ENCODE measurements at regions not wholly inside any gene's neighbourhood (a gene's known extent, or its start where the extent isn't known, plus 50 kb on each side); places are given as distances from the start of the nearest gene placed in this dataset.
"Not testable (repeated sequence)": the region's sequence is repeated elsewhere in the genome, so short reads cannot be mapped to it uniquely, and the experiment has no call there.

GRCh38 chr10:46720386-46720785, 141.5 kb downstream of the SYT15 start:
- H3K27me3 ChIP-seq (replicated peaks; ENCODE audit: control insufficient read depth, insufficient read depth, low read length); H3K9me3 Mint-ChIP-seq (ENCODE audit: unreplicated experiment); H3K27me3 Mint-ChIP-seq (ENCODE audit: insufficient read depth, unreplicated experiment); H3K36me3 ChIP-seq (ENCODE audit: control insufficient read depth, insufficient read depth, low read length); H3K27ac Mint-ChIP-seq (ENCODE audit: unreplicated experiment); H3K4me3 ChIP-seq (ENCODE audit: low read depth, low read length); BruUV-seq (replicated peaks); H3K36me3 Mint-ChIP-seq (ENCODE audit: insufficient read depth, unreplicated experiment); POLR2A ChIA-PET; CTCF ChIA-PET; H3K9me3 ChIP-seq; intact Hi-C loops (cut with micrococcal nuclease; ENCODE audit: unreplicated experiment); H3K4me1 ChIP-seq: not testable (repeated sequence)
- TF ChIP-seq CTCF (IDR thresholded peaks at IDR 0.05; ENCODE audit: insufficient read depth in 1 of 2, low read depth in 1 of 2, low read length in 1 of 2, severe bottlenecking in 1 of 2, unreplicated experiment in 1 of 2), result peak; percentile 29 to 48
- DNase-seq, result peak; percentile 78
- Mint-ChIP-seq H3K4me3 (ENCODE audit: unreplicated experiment) (peak overlapping the region; percentile 50), H3K4me1 (ENCODE audit: low read depth, unreplicated experiment) (peaks cover 11% of the 10 kb centered on the region)

- Mint-ChIP-seq H3K4me1 (ENCODE audit: low read depth, unreplicated experiment) (peaks cover 11% of the 10 kb centered on the region), H3K4me3 (ENCODE audit: unreplicated experiment) (peak overlapping the region; percentile 50)
- POLR2A ChIA-PET; H3K27me3 Mint-ChIP-seq (ENCODE audit: insufficient read depth, unreplicated experiment); H3K4me3 ChIP-seq (ENCODE audit: low read depth, low read length); H3K36me3 Mint-ChIP-seq (ENCODE audit: insufficient read depth, unreplicated experiment); CTCF ChIA-PET; H3K27me3 ChIP-seq (replicated peaks; ENCODE audit: control insufficient read depth, insufficient read depth, low read length); intact Hi-C loops (cut with micrococcal nuclease; ENCODE audit: unreplicated experiment); H3K27ac Mint-ChIP-seq (ENCODE audit: unreplicated experiment); H3K36me3 ChIP-seq (ENCODE audit: control insufficient read depth, insufficient read depth, low read length); H3K9me3 Mint-ChIP-seq (ENCODE audit: unreplicated experiment); H3K4me1 ChIP-seq; H3K9me3 ChIP-seq: not testable (repeated sequence)
- BruUV-seq (replicated peaks), result TSS peak; percentile 95
- peak in 1 of 2 experiments; percentile 13 for DNase-seq
Observed at GRCh38 chr10:46720811-46721518, 142.0 kb downstream of the SYT15 start.

GRCh38 chr10:46724258-46724657, 145.3 kb downstream of the SYT15 start:
- BruUV-seq (replicated peaks); POLR2A ChIA-PET; H3K4me1 ChIP-seq; H3K4me3 ChIP-seq (ENCODE audit: low read depth, low read length); H3K36me3 ChIP-seq (ENCODE audit: control insufficient read depth, insufficient read depth, low read length); intact Hi-C loops (cut with micrococcal nuclease; ENCODE audit: unreplicated experiment); H3K36me3 Mint-ChIP-seq (ENCODE audit: insufficient read depth, unreplicated experiment); H3K27ac Mint-ChIP-seq (ENCODE audit: unreplicated experiment); DNase-seq; H3K4me3 Mint-ChIP-seq (ENCODE audit: unreplicated experiment); H3K27me3 Mint-ChIP-seq (ENCODE audit: insufficient read depth, unreplicated experiment); H3K9me3 Mint-ChIP-seq (ENCODE audit: unreplicated experiment); H3K9me3 ChIP-seq; CTCF ChIA-PET; H3K27me3 ChIP-seq (replicated peaks; ENCODE audit: control insufficient read depth, insufficient read depth, low read length): not testable (repeated sequence)
- H3K4me1 Mint-ChIP-seq (ENCODE audit: low read depth, unreplicated experiment), result peaks cover 11% of the 10 kb centered on the region

GRCh38 chr10:46728359-46728758, 149.4 kb downstream of the SYT15 start:
- POLR2A ChIA-PET; H3K9me3 ChIP-seq; BruUV-seq (replicated peaks); H3K27ac Mint-ChIP-seq (ENCODE audit: unreplicated experiment); H3K36me3 ChIP-seq (ENCODE audit: control insufficient read depth, insufficient read depth, low read length); H3K9me3 Mint-ChIP-seq (ENCODE audit: unreplicated experiment); H3K4me3 Mint-ChIP-seq (ENCODE audit: unreplicated experiment); intact Hi-C loops (cut with micrococcal nuclease; ENCODE audit: unreplicated experiment); H3K4me1 Mint-ChIP-seq (ENCODE audit: low read depth, unreplicated experiment); H3K27me3 ChIP-seq (replicated peaks; ENCODE audit: control insufficient read depth, insufficient read depth, low read length); DNase-seq; CTCF ChIA-PET; H3K4me3 ChIP-seq (ENCODE audit: low read depth, low read length); H3K36me3 Mint-ChIP-seq (ENCODE audit: insufficient read depth, unreplicated experiment); H3K4me1 ChIP-seq; H3K27me3 Mint-ChIP-seq (ENCODE audit: insufficient read depth, unreplicated experiment): not testable (repeated sequence)

- H3K4me3 ChIP-seq (ENCODE audit: low read depth, low read length); H3K27me3 Mint-ChIP-seq (ENCODE audit: insufficient read depth, unreplicated experiment); H3K9me3 Mint-ChIP-seq (ENCODE audit: unreplicated experiment); H3K4me1 Mint-ChIP-seq (ENCODE audit: low read depth, unreplicated experiment); H3K27ac Mint-ChIP-seq (ENCODE audit: unreplicated experiment); H3K9me3 ChIP-seq; intact Hi-C loops (cut with micrococcal nuclease; ENCODE audit: unreplicated experiment); CTCF ChIA-PET; H3K36me3 ChIP-seq (ENCODE audit: control insufficient read depth, insufficient read depth, low read length); H3K4me3 Mint-ChIP-seq (ENCODE audit: unreplicated experiment); DNase-seq; POLR2A ChIA-PET; H3K4me1 ChIP-seq; H3K36me3 Mint-ChIP-seq (ENCODE audit: insufficient read depth, unreplicated experiment); H3K27me3 ChIP-seq (replicated peaks; ENCODE audit: control insufficient read depth, insufficient read depth, low read length); BruUV-seq (replicated peaks): not testable (repeated sequence)
Observed at GRCh38 chr10:46730729-46731128, 151.8 kb downstream of the SYT15 start.

GRCh38 chr10:46733635-46734261, 154.8 kb downstream of the SYT15 start:
- H3K27me3 Mint-ChIP-seq (ENCODE audit: insufficient read depth, unreplicated experiment); H3K4me3 Mint-ChIP-seq (ENCODE audit: unreplicated experiment); intact Hi-C loops (cut with micrococcal nuclease; ENCODE audit: unreplicated experiment); CTCF ChIA-PET; H3K36me3 ChIP-seq (ENCODE audit: control insufficient read depth, insufficient read depth, low read length); H3K4me1 Mint-ChIP-seq (ENCODE audit: low read depth, unreplicated experiment); H3K9me3 Mint-ChIP-seq (ENCODE audit: unreplicated experiment); H3K27ac Mint-ChIP-seq (ENCODE audit: unreplicated experiment); H3K4me1 ChIP-seq; H3K27me3 ChIP-seq (replicated peaks; ENCODE audit: control insufficient read depth, insufficient read depth, low read length); POLR2A ChIA-PET; H3K4me3 ChIP-seq (ENCODE audit: low read depth, low read length); H3K9me3 ChIP-seq; DNase-seq; BruUV-seq (replicated peaks); H3K36me3 Mint-ChIP-seq (ENCODE audit: insufficient read depth, unreplicated experiment): not testable (repeated sequence)
